HG03064 (cell line): ENCODE measurements at regions not wholly inside any gene's neighbourhood (a gene's known extent, or its start where the extent isn't known, plus 50 kb on each side); places are given as distances from the start of the nearest gene placed in this dataset.

Experiments used
- ATAC-seq: cut with Tn5 transposase; IDR thresholded peaks from one replicate; pipeline ENCODE4 v1.9.1; 2021; ENCODE audit warnings: low read depth; ENCODE audit not compliant: unreplicated experiment

DNA sequence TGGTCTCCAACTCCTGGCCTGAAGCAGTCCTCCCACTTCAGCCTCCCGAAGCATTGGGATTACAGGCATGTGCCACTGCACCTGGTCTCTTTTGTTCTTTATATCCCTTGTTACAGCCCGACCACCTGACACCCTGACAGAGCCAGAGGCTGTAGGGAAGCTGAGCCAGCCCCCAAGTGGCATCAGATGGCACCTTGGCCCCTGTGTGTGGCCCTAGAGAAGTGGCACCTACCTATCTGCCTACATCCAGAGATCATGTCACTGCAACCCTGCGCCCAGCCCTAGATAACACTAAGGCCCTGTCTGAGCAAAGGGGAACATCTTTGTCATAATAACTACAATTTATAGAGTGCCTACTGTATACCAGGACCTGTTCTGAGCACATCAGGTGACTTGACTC lies 235.0 kb downstream of the AACS start:
- ATAC-seq: no peak

DNA sequence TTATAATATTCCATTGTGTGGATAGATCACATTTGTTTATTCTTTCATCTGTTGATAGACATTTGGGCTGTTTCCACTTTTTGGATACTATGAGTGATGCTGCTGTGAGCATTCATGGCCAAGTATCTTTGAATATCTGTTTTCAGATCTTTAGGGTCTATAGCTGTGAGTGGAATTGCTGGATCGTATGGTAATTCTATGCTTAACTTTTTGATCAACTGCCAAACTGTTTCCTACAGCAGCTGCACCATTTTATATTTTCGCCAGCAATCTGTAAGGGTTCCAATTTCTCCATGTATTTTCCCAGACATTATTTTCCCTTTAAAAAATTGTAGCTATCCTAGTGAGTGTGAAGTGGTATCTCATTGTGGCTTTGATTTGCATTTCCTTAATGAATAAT lies 238.1 kb downstream of the AACS start:
- ATAC-seq: no peak

DNA sequence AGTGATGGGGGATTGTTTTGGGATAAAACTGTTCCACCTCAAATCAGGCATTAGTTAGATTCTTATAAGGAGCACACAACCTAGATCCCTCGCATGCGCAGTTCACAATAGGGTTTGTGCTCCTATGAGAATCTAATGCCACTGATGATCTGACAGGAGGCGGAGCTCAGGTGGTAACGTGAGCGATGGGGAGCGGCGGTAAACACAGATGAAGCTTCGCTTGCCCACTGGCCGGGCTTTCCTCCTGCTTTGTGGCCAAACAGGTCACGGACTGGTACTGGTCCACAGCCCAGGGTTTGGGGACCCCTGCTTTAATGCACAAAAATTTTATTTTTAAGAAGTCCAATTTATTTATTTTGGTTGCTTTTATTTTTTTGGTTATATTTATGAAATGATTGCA lies 238.8 kb downstream of the AACS start:
- no peak for ATAC-seq

DNA sequence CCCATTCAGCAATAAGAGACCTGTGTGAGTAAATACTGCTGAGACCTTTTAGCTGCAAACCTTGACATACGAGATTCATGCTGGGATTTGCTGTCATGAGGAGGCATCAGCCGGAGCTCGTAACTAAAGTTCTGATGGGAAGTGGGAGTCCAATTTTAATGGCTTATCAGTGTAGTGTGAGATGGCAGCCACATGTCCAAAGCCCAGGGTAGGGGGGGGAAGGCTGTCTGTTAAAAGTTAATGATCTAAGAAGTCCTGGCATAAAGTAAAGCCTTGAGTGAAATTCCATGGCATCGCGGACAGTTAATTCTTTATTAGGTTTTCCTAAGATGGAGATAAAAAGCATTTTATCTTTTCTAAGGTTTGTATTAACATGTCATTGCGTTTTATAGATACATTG lies 240.0 kb downstream of the AACS start:
- ATAC-seq: no peak

DNA sequence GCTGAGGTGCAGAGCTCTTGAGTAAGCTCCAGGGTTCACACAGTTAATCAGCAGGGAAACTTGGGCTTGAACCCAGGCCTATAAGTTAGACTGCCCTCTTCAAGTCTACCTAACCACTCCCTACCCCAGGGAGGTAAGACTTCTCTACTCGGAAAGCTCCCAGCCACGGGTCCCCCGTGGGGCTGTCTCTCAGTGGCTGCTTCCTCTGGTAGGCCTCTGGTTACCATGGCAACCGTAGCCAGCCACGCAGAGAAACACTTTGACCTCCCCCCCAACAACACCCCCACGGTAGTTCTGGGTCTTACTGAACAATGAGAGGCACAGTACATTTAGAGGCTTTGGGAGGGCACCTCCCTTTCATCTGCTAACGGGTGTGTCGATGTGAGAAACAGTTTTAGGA lies 245.2 kb downstream of the AACS start:
- no peak for ATAC-seq

DNA sequence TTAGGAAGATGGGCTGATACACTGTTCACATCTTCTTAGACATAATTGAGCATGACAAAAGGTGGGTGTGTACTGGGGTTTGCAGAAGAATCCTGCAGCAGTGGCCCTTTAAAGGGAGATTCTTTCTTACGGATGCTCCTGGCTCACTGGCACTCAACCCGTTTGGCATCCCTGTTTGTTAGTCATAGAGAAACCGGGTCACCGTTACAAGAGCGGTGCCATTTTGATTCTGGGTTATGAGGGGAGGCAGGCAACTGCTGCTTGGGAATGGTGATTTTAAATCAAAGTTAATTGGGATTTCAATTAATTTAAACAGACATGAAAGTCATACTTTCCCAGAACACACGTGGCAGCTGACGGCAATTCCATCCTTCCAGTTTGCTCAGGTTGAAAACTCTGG lies 245.8 kb downstream of the AACS start:
- ATAC-seq: no peak

DNA sequence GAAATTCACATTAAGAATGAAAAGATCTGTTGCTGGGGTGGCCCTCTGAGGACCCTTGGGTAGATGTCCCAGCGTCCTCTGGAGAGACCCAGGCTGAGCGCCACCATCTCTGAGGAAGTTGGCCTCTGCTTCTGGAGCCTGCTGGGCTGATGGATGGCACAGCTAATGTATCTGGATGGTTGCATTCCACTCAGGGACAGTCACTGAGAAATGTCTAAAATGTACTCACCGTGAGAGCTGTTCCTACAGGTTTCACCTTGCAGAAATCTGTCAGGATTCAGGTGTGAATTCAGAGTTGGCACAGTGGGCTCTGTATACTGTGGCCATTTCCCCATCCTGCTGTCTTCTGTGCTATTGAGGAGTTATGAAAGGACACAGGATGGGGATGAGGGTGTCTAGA lies 247.2 kb downstream of the AACS start:
- no peak for ATAC-seq

DNA sequence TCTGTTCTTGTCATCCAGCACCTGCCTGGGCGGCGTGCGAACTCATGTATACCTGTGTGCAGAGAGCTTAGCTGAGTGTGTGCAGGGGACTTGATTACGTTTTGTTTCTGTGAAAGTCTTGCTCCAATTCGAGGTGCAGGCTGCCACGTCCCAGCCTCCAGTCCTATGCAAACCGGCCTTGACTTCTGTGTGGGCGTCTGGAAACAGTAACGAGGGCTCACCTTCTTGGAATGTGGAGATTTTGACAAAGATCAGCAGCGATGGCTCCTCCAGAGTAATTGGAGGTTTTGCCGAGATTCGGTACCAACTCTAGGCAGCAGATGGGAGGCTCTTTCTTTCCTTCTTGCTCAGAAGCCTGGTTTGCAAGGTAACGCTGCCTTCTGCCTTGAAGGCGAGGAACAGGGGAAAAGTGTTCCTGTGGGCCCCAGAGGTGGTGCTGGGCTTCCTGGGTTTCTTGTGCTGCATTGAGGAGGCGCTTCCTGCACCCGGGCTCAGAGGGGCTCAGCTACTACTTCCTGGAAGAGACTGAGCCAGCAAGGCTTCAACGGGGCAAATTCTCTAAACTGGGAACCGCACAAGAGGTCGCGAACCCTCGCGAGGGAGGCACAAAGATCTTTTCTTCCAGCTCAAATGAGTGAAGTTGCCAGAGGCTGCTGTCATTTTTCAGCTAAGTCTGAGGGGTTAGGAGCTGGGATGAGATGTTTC lies 249.0 kb downstream of the AACS start:
- no peak for ATAC-seq

DNA sequence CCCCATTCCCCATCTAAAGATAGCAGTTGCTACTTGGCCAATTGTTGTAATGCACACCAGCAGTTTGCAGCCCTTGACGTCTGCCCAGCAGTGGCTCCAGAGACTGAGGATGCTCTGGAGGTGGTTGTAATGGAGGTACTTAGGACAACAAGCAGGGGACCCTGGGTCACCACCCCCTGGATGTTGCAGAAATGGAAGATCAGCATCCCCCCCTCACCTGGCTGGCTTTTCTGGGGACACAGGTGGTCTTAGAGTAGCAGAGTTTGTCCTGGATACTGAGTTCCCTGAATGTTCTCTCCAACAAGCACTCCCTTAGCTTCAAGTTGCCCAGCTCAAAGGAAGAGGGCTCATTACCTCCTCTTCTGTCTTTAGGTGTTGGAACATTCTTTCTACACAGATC lies 250.5 kb downstream of the AACS start:
- no peak for ATAC-seq

DNA sequence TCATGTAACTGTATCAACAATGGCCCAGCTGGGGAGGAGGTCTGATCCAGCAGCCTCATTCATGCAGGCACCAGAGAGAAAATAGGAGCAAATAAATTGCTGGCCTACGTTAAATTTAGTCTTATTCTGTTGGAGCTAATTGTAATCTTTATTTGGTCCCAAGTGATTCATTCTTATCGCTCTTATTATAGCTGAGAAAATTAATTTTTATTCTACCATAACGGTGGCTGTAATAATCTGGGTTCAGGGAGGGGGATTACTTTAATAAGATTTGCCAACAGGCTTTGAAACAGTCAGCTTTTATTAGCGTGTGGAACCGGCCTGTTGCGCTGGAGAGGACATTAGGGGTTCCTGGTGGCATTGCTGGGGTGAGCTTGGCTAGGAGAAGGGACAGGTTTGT lies 254.9 kb downstream of the AACS start:
- no peak for ATAC-seq

DNA sequence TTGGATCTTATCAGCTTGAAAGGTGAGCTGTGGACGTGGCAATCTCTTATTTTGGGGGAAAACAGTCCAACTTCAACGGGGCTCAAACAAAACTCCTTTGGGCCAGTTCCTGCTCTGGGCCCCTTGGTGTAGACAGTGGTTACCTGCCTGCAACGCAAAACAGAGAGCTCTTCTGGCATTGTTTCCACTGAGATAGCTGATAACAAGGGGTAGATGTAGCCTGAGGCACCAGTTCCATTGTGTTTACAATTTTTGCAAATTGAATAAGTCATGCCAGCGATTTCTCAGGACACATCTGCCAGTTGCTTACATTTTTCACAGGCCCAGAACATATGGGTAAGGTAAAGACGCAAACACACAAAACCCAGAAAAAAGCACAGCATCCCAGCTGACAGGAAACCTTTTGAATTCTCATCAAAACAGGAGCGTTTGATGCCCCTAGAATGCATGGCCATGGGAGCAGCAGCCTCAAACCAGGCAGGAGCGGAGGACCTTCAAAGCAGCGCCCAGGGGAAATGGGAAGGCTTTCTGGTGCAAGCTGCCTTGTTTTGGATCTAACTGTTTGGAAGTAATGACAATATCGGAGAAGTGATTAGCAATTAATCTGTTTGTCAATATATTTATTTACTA lies 259.7 kb downstream of the AACS start:
- no peak for ATAC-seq

DNA sequence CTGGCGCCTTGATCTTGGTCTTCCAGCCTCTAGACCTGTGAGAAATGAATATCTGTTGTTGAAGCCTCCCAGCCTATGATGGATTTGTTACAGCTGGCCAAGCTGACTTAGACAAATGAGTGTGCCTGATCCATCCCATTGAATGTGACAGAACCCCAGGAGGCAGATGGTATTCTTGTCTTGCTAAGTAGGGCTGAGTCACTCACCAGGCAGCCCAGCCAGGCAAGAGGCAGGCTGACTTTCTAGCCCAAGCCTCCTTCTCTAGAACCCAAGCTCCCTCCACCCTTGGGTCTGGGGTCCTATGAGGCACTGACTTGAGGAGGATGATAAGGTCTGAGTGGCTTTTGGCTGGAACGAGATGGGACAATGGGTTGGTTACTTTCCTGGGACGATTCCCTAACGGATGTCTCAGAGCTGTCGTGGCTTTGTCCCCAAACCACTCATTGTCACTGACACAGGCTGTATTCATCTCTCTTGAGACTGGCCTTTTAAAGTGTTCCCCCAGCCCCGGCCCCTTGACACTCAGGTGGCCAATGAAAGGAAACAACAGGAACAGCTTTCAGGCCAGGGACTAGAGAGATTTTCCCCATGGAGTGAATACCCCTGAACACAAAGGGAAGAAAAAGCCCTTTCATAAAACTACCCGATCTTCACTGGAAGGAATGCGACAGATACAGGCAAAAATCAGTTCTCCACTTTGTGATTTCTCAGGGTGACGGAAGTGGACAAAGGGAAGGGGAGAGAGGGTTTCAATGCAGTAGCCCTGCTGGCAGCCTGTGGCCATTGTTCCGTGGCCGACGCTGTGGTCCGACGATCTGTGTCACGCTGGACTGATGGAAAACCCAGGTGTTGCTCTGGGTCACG lies 264.2 kb downstream of the AACS start:
- no peak for ATAC-seq

DNA sequence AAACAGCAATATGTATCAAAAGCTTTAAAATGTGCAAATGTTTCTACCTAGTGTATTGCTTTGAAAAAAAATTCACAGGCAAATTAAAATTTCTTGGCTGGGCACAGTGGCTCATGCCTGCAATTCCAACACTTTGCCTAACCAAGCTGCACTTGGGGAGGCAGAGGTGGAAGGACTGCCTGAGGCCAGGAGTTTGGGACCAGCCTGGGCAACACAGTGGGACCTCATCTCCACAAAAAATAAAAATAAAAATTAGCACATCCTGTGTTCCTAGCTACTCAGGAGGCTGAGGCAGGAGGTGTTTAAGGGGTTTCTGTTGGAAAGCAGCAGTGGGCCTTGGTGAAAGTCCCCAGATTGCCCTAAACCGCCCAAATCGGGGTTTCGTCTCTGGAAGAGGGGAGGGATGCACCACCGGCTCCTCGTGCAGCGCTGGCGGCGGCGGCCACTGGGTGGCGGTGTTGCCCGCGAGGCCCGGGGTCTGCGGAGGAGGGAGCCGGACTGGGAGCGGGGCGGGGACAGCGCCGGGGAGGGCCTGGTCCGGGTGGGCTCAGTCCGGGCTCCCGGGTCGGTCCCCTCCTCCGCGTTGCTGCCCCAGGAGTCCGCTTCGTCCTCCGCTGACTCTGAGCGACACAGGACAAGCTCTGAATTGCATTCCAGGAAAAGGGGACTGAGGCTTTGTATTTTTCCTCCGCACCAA lies 265.6 kb downstream of the AACS start:
- no peak for ATAC-seq

DNA sequence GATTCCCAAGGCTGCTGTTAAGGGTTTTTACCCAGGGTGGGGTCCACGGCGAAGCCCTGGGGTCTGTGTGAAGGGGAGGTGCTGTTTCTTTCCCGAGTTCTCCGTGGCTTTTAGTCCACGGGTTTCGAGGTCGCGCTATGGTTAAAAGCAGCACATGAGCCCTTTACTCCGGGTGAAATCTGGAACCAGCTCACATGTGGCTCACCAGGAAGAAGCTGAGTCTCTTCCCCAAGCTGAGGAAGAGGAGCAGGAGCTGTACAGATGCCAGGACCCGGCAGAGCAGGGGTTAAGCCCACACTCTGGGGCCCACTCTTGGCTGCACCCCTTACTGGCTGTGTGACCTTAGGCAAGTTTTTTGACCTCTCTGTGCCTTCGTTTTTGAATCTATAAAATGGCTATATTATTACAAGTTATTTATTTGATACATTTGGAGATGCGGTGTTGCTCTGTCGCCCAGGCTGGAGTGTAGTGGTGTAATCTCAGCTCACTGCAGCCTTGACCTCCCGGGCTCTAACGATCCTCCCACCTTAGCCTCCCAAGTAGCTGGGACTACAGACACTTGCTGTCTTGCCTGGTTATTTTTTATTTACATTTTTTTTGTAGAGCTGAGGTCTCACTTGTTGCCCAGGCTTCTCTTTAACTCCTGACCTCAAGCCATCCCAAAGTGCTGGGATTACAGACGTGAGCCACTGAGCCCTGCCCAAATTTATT lies 266.3 kb downstream of the AACS start:
- no peak for ATAC-seq

DNA sequence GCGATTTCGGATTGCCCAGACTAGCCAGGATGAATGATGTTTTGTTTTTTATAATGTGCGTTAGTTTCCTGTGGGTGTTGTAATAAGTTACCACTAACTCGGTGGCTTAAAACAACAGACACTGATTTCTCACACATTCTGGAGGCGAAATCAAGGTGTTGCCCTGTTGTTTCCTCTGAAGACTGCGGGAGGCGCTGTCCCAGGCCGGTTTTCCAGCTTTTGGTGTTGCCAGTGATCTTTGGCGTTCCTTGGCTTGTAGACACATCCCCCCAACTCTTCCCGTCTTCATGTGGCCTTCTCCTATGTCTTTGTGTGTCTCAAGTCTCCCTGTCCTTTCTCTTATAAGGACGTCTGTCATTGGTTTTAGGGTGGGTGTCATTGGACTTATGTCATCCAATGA lies 267.7 kb downstream of the AACS start:
- no peak for ATAC-seq

DNA sequence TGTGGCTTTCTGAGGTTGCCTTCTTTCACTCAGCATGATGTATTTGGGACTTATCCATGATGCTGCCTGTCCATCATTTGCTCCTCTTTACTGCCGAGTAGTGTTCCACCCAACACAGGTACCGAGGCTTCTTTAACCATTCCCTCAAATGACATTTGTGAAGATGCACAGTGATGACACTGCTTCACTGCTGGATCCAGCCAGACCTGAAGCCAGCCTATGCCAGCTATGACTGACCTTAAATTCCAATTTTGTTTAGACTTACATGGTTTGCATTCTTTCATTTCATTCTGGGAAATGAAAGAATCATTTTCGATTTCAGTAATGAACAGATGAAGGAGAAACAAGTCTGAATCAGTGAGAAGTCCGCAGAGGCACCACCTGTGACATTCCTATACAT lies 271.0 kb downstream of the AACS start:
- no peak for ATAC-seq

DNA sequence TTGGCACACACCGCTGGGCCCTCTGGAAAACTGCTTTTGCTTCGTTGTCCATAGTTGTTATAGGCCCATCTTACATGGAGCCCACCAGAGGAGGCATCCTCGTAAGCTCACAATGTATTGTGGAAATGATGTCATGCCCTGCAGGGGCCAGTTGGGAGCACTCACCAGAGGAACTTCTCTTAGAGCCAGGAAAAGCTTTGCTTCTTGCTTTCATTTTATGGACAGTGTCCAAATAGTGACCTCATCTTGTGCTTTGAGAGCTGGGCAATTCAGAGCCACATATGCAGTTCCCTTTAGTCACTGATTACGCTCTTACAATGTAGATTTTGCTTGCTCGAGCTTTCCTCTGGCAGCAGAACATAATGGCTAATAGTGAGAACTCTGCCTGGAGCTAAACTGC lies 275.6 kb downstream of the AACS start:
- no peak for ATAC-seq

DNA sequence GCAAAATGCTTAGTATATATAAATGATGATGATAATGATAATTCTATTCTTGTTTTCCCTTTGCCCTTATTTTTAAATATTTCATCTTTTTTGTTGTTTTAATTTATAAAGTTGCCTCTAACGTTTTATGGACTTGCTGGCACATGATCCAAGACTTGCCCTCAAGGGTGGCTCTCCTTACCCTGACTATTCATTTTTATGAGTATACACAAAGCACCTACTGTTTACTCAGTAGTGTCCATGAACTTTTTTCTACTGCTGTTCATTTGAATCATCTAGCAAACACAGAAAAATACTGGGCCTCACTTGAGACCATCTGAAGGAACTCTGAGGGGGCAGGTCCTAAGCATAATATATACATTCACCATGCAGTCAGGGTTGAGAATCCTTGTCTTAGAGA lies 276.2 kb downstream of the AACS start:
- ATAC-seq: no peak

DNA sequence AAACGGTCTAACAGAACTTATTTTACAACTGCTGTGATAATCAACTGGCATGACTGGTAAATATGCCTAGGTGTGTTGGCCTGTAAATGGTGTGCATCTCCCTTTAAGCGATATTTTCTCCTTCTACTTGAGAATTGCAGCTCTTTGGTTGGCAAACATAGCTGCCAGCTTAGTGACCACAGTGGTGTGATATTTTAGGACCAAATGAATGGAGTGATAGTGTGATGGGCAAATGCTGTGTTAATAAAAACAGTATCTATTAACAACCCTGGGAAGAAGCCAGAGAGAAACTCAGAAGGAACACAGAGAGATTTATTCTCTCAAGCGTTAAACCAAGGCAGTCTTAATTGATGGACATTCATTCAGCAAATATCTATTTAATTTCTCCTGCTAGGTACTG lies 278.4 kb downstream of the AACS start:
- ATAC-seq: no peak

DNA sequence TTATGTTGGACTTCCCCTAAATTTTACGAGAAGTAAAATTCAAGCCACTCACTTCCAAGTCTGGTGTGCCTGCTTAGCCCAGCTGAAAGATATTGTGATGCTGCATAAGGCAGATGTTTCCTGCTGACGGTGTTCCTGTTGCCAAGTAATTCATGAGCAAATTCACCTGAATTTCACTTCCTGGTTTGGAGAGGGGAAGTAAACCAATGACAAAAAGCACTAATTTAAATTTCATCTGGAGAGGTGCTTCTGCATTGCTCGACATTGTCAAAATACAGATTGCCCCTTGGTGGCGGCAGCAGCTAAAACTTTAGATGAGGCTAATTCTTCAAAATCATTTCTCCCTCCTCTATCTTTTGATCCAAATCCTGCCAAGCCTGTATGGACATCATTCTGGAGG lies 281.1 kb downstream of the AACS start:
- no peak for ATAC-seq

DNA sequence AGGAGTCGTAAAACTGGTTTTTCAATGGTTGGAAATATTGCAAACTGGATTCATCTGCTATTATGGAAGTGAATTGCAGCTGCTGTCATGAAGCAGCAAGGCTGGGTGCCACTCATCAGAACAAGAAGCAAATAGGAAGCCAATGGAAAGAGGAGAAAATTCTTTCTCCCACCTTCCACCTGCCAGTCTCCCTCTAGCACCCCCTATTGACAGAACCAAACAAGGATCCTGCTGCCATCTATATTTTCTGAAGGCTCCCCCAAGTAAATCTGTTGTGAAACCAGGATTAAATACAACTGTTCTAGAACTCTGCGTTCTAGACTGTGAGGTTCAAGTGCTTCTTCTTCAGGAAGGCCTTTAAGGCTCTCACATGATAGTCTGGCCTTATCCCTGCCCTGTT lies 286.6 kb downstream of the AACS start:
- no peak for ATAC-seq
